ENCODE measurements at regions not wholly inside any gene's neighbourhood (a gene's known extent, or its start where the extent isn't known, plus 50 kb on each side); places are given as distances from the start of the nearest gene placed in this dataset.

- Histone ChIP-seq H3K4me1 (ENCODE audit: control insufficient read depth in 2 of 2, insufficient read depth in 2 of 2, low read length in 2 of 2) (peaks cover 47 to 57% of the 10 kb centered on the region in 2 donors), H3K27ac (ENCODE audit: low read length in 2 of 2) (peak overlapping the region; percentile 58 to 80), H3K4me3 (ENCODE audit: control extremely low read depth in 1 of 5, extremely low read depth in 1 of 5, insufficient read depth in 1 of 5, low read depth in 2 of 5, low read length in 4 of 5) (peak overlapping the region in 4 of 5 experiments; percentile 0 to 46 (median 26)), H3K9ac (ENCODE audit: low read length) (peak overlapping the region; percentile 44), H3K36me3 (replicated peaks in 1 of 2; ENCODE audit: control extremely low read depth in 1 of 2, control insufficient read depth in 1 of 2, extremely low read depth in 1 of 2, insufficient read depth in 2 of 2, low read length in 1 of 2) (no peaks in the 10 kb centered on the region), H2AFZ (ENCODE audit: insufficient read depth, low read depth, low read length, poor library complexity, severe bottlenecking) (no peak overlapping the region), H3K27me3 (replicated peaks in 1 of 4; ENCODE audit: control extremely low read depth in 1 of 4, control insufficient read depth in 3 of 4, insufficient read depth in 4 of 4, low read length in 3 of 4) (no peaks in the 10 kb centered on the region), H3K9me3 (ENCODE audit: control extremely low read depth in 1 of 3, control insufficient read depth in 2 of 3, insufficient read depth in 1 of 3, low read length in 2 of 3) (peaks cover 0 to 3% (median 0%) of the 10 kb centered on the region in 3 donors), H3K79me2 (ENCODE audit: control insufficient read depth, insufficient read depth, low read length) (no peaks in the 10 kb centered on the region), H4K20me1 (ENCODE audit: control insufficient read depth, insufficient read depth, low read length, poor library complexity, severe bottlenecking) (no peaks in the 10 kb centered on the region), H3K4me2 (replicated peaks; ENCODE audit: low read depth, low read length, poor library complexity, severe bottlenecking) (peak overlapping the region; percentile 64)
- peaks cover 53% of the 10 kb centered on the region for H3K4me1 Mint-ChIP-seq
- POLR2A ChIA-PET = no interaction called here
- peak; percentile 85 for DNase-seq
- intact Hi-C loops (cut with micrococcal nuclease) = no loop called here
- H3K27ac Mint-ChIP-seq = peak overlapping the region; percentile 79
- peak; percentile 83 for ATAC-seq (ENCODE audit: low read depth)
- H3K9me3 Mint-ChIP-seq (ENCODE audit: insufficient read depth) = no peaks in the 10 kb centered on the region
- 11% methylated on average over 16 of the region's 17 CpGs for WGBS (ENCODE audit: insufficient coverage)
- peak overlapping the region; percentile 82 for H3K4me3 Mint-ChIP-seq
- H3K27me3 Mint-ChIP-seq = no peaks in the 10 kb centered on the region
- CTCF ChIA-PET = interaction anchor here (0.8 to 2.5 kb wide), 6 partner anchors 9 to 251 kb away, joined by 3 to 28 read pairs (median 5); no protein-coding TSS in a partner anchor
- TF ChIP-seq CTCF (IDR thresholded peaks at IDR 0.05) (no peak), EZH2 (IDR thresholded peaks at IDR 0.05; ENCODE audit: borderline replicate concordance, insufficient read depth, low read depth, low read length, poor library complexity, severe bottlenecking) (no peak)
Measured at GRCh38 chr18:79625195-79625923, 54.2 kb upstream of the CTDP1 start.

GRCh38 chr18:79625924-79626561 lies 53.6 kb upstream of the CTDP1 start:
- H3K9me3 Mint-ChIP-seq (ENCODE audit: insufficient read depth) = no peaks in the 10 kb centered on the region
- Histone ChIP-seq H3K4me2 (replicated peaks; ENCODE audit: low read depth, low read length, poor library complexity, severe bottlenecking) (peak overlapping the region; percentile 64), H4K20me1 (ENCODE audit: control insufficient read depth, insufficient read depth, low read length, poor library complexity, severe bottlenecking) (no peaks in the 10 kb centered on the region), H3K9ac (ENCODE audit: low read length) (no peak overlapping the region), H3K4me1 (ENCODE audit: control insufficient read depth in 2 of 2, insufficient read depth in 2 of 2, low read length in 2 of 2) (peaks cover 47 to 57% of the 10 kb centered on the region in 2 donors), H3K36me3 (replicated peaks in 1 of 2; ENCODE audit: control extremely low read depth in 1 of 2, control insufficient read depth in 1 of 2, extremely low read depth in 1 of 2, insufficient read depth in 2 of 2, low read length in 1 of 2) (no peaks in the 10 kb centered on the region), H3K27ac (ENCODE audit: low read length in 2 of 2) (no peak overlapping the region), H3K4me3 (ENCODE audit: control extremely low read depth in 1 of 5, extremely low read depth in 1 of 5, insufficient read depth in 1 of 5, low read depth in 2 of 5, low read length in 4 of 5) (peak overlapping the region in 1 of 5 experiments; percentile 46), H2AFZ (ENCODE audit: insufficient read depth, low read depth, low read length, poor library complexity, severe bottlenecking) (no peak overlapping the region), H3K9me3 (ENCODE audit: control extremely low read depth in 1 of 3, control insufficient read depth in 2 of 3, insufficient read depth in 1 of 3, low read length in 2 of 3) (peaks cover 0 to 3% (median 0%) of the 10 kb centered on the region in 3 donors), H3K27me3 (replicated peaks in 1 of 4; ENCODE audit: control extremely low read depth in 1 of 4, control insufficient read depth in 3 of 4, insufficient read depth in 4 of 4, low read length in 3 of 4) (no peaks in the 10 kb centered on the region), H3K79me2 (ENCODE audit: control insufficient read depth, insufficient read depth, low read length) (no peaks in the 10 kb centered on the region)
- CTCF ChIA-PET = interaction anchor here (1.1 to 2.5 kb wide), 2 partner anchors 9 to 245 kb away, joined by 5 to 28 read pairs; no protein-coding TSS in a partner anchor
- 79% methylated on average over 23 of the region's 26 CpGs for WGBS (ENCODE audit: insufficient coverage)
- peak overlapping the region; percentile 82 for H3K4me3 Mint-ChIP-seq
- no peaks in the 10 kb centered on the region for H3K27me3 Mint-ChIP-seq
- H3K27ac Mint-ChIP-seq = no peak overlapping the region
- ATAC-seq (ENCODE audit: low read depth) (no peak), DNase-seq (no peak)
- H3K4me1 Mint-ChIP-seq = peaks cover 56% of the 10 kb centered on the region
- TF ChIP-seq CTCF (IDR thresholded peaks at IDR 0.05) (no peak), EZH2 (IDR thresholded peaks at IDR 0.05; ENCODE audit: borderline replicate concordance, insufficient read depth, low read depth, low read length, poor library complexity, severe bottlenecking) (no peak)
- POLR2A ChIA-PET = no interaction called here
- intact Hi-C loops (cut with micrococcal nuclease) = no loop called here

All from B cell (primary cell).